ENCODE measurements at regions not wholly inside any gene's neighbourhood (a gene's known extent, or its start where the extent isn't known, plus 50 kb on each side); places are given as distances from the start of the nearest gene placed in this dataset.

GRCh38 chr2:226351711-226352110, 447.9 kb downstream of the IRS1 start:
- ChIA-PET CTCF (ENCODE audit: partially characterized antibody) (no interaction called here), POLR2A (ENCODE audit: partially characterized antibody) (no interaction called here)
- Histone ChIP-seq H3K27ac (ENCODE audit: low read depth, low read length) (no peak overlapping the region), H3K27me3 (ENCODE audit: insufficient read depth, low read length) (no peaks in the 10 kb centered on the region), H3K4me1 (ENCODE audit: insufficient read depth, low read length) (no peaks in the 10 kb centered on the region), H3K4me3 (ENCODE audit: low read length in 2 of 2) (no peak overlapping the region), H3K9me3 (ENCODE audit: control insufficient read depth in 1 of 2, low read length in 2 of 2) (no peaks in the 10 kb centered on the region), H3K36me3 (ENCODE audit: insufficient read depth, low read length) (no peaks in the 10 kb centered on the region)
- H3K27ac Mint-ChIP-seq: no peak overlapping the region
- H3K36me3 Mint-ChIP-seq: no peaks in the 10 kb centered on the region
- no peak for DNase-seq
- H3K4me3 Mint-ChIP-seq: no peak overlapping the region
- intact Hi-C loops (cut with micrococcal nuclease): no loop called here
- no peaks in the 10 kb centered on the region for H3K4me1 Mint-ChIP-seq
- peaks cover 2 to 3% of the 10 kb centered on the region in 2 donors for H3K27me3 Mint-ChIP-seq
- peaks cover 0 to 2% (median 0%) of the 10 kb centered on the region in 8 donors for H3K9me3 Mint-ChIP-seq

- Mint-ChIP-seq H3K27me3 (peaks cover 0 to 1% of the 10 kb centered on the region in 2 donors), H3K4me3 (no peak overlapping the region), H3K4me1 (no peaks in the 10 kb centered on the region), H3K27ac (no peak overlapping the region), H3K36me3 (no peaks in the 10 kb centered on the region), H3K9me3 (no peaks in the 10 kb centered on the region)
- Histone ChIP-seq H3K36me3 (ENCODE audit: insufficient read depth, low read length) (no peaks in the 10 kb centered on the region), H3K27ac (ENCODE audit: low read depth, low read length) (no peak overlapping the region), H3K4me3 (ENCODE audit: low read length in 2 of 2) (no peak overlapping the region), H3K4me1 (ENCODE audit: insufficient read depth, low read length) (no peaks in the 10 kb centered on the region), H3K9me3 (ENCODE audit: control insufficient read depth in 1 of 2, low read length in 2 of 2) (no peaks in the 10 kb centered on the region), H3K27me3 (ENCODE audit: insufficient read depth, low read length) (no peaks in the 10 kb centered on the region)
- ChIA-PET POLR2A (ENCODE audit: partially characterized antibody) (no interaction called here), CTCF (ENCODE audit: partially characterized antibody) (no interaction called here)
- no peak for DNase-seq
- intact Hi-C loops (cut with micrococcal nuclease): no loop called here
These were observed 460.0 kb downstream of the IRS1 start for GRCh38 chr2:226339616-226340015.

GRCh38 chr2:226338825-226339224, 460.8 kb downstream of the IRS1 start:
- Mint-ChIP-seq H3K27ac (peak overlapping the region in 1 of 7 donors; percentile 44), H3K4me1 (no peaks in the 10 kb centered on the region), H3K4me3 (no peak overlapping the region), H3K9me3 (no peaks in the 10 kb centered on the region), H3K36me3 (no peaks in the 10 kb centered on the region), H3K27me3 (peaks cover 0 to 1% of the 10 kb centered on the region in 2 donors)
- no peak overlapping the region for H3K4me3 ChIP-seq (ENCODE audit: low read length in 2 of 2)
- no peaks in the 10 kb centered on the region for H3K27me3 ChIP-seq (ENCODE audit: insufficient read depth, low read length)
- H3K4me1 ChIP-seq (ENCODE audit: insufficient read depth, low read length): no peaks in the 10 kb centered on the region
- no peak overlapping the region for H3K27ac ChIP-seq (ENCODE audit: low read depth, low read length)
- intact Hi-C loops (cut with micrococcal nuclease): no loop called here
- POLR2A ChIA-PET (ENCODE audit: partially characterized antibody): no interaction called here
- H3K36me3 ChIP-seq (ENCODE audit: insufficient read depth, low read length): no peaks in the 10 kb centered on the region
- no peaks in the 10 kb centered on the region for H3K9me3 ChIP-seq (ENCODE audit: control insufficient read depth in 1 of 2, low read length in 2 of 2)
- no peak for DNase-seq
- CTCF ChIA-PET (ENCODE audit: partially characterized antibody): no interaction called here

DNA sequence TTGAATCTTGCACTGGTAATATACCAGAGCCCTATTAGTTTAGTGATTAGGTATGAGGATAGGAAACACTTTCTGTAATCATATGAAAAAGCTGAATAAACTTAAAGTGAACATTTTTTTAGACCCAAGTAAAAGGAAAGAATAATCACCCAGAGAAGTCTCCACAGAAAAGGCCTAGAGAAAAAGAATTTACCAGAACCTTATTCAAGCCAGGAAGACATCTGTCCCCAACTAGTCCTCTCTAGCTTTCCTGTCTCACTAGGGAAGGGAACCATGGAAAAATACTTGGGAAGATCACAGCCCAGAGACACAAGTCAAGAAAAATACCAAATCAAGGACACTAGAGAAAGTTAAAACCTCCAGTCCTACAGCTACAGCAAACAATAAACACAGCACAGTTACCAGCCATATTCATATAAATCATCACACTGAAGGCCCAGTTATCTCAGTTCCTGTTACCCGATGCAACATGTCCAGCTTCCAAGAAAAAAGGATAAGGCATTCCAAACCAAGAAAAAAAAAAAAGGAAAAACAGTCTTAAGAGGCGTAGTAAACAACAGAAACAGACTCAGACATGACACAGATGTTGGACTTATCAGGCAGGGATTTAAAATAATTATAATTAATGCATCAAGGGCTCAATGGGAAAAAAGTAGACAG, 461.5 kb downstream of the IRS1 start:
- no peak overlapping the region for H3K4me3 ChIP-seq (ENCODE audit: low read length in 2 of 2)
- CTCF ChIA-PET (ENCODE audit: partially characterized antibody): no interaction called here
- H3K27ac ChIP-seq (ENCODE audit: low read depth, low read length): no peak overlapping the region
- Mint-ChIP-seq H3K9me3 (no peaks in the 10 kb centered on the region), H3K27me3 (peaks cover 0 to 1% of the 10 kb centered on the region in 2 donors), H3K27ac (no peak overlapping the region), H3K4me1 (no peaks in the 10 kb centered on the region), H3K36me3 (no peaks in the 10 kb centered on the region), H3K4me3 (no peak overlapping the region)
- no peaks in the 10 kb centered on the region for H3K9me3 ChIP-seq (ENCODE audit: control insufficient read depth in 1 of 2, low read length in 2 of 2)
- intact Hi-C loops (cut with micrococcal nuclease): no loop called here
- no peaks in the 10 kb centered on the region for H3K4me1 ChIP-seq (ENCODE audit: insufficient read depth, low read length)
- no peaks in the 10 kb centered on the region for H3K36me3 ChIP-seq (ENCODE audit: insufficient read depth, low read length)
- H3K27me3 ChIP-seq (ENCODE audit: insufficient read depth, low read length): no peaks in the 10 kb centered on the region
- no peak for DNase-seq
- POLR2A ChIA-PET (ENCODE audit: partially characterized antibody): no interaction called here

DNA sequence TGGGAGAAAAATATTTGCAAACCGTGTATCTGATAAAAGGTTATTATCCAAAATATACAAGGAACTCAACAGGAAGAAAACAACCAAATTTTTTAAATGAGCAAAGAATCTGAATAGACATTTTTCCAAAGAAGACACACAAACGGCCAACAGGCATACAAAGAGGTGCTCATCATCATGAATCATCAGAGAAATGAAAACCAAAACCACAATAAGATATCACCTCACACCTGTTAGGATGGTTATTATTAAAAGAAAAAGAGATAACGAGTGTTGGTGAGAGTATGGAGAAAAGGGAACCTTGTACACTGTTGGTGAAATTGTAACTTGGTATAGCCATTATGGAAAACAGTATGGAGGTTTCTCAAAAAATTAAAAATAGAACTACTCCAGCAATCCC, 463.3 kb downstream of the IRS1 start:
- H3K27ac ChIP-seq (ENCODE audit: low read depth, low read length): no peak overlapping the region
- peaks cover 0 to 1% of the 10 kb centered on the region in 2 donors for H3K27me3 Mint-ChIP-seq
- POLR2A ChIA-PET (ENCODE audit: partially characterized antibody): no interaction called here
- no peaks in the 10 kb centered on the region for H3K36me3 Mint-ChIP-seq
- H3K4me1 Mint-ChIP-seq: peaks cover 0 to 1% (median 0%) of the 10 kb centered on the region in 4 donors
- no peak overlapping the region for H3K4me3 Mint-ChIP-seq
- no peaks in the 10 kb centered on the region for H3K27me3 ChIP-seq (ENCODE audit: insufficient read depth, low read length)
- H3K4me3 ChIP-seq (ENCODE audit: low read length in 2 of 2): no peak overlapping the region
- no peaks in the 10 kb centered on the region for H3K9me3 ChIP-seq (ENCODE audit: control insufficient read depth in 1 of 2, low read length in 2 of 2)
- intact Hi-C loops (cut with micrococcal nuclease): no loop called here
- H3K27ac Mint-ChIP-seq: no peak overlapping the region
- H3K9me3 Mint-ChIP-seq: peaks cover 0 to 1% (median 0%) of the 10 kb centered on the region in 8 donors
- CTCF ChIA-PET (ENCODE audit: partially characterized antibody): no interaction called here
- no peaks in the 10 kb centered on the region for H3K36me3 ChIP-seq (ENCODE audit: insufficient read depth, low read length)
- no peaks in the 10 kb centered on the region for H3K4me1 ChIP-seq (ENCODE audit: insufficient read depth, low read length)
- no peak for DNase-seq

- no peak overlapping the region for H3K27ac ChIP-seq (ENCODE audit: low read depth, low read length)
- peaks cover 0 to 1% (median 0%) of the 10 kb centered on the region in 4 donors for H3K4me1 Mint-ChIP-seq
- CTCF ChIA-PET (ENCODE audit: partially characterized antibody): no interaction called here
- peaks cover 0 to 1% (median 0%) of the 10 kb centered on the region in 8 donors for H3K9me3 Mint-ChIP-seq
- POLR2A ChIA-PET (ENCODE audit: partially characterized antibody): no interaction called here
- no peaks in the 10 kb centered on the region for H3K9me3 ChIP-seq (ENCODE audit: control insufficient read depth in 1 of 2, low read length in 2 of 2)
- H3K4me1 ChIP-seq (ENCODE audit: insufficient read depth, low read length): no peaks in the 10 kb centered on the region
- H3K36me3 Mint-ChIP-seq: no peaks in the 10 kb centered on the region
- peaks cover 0 to 1% of the 10 kb centered on the region in 2 donors for H3K27me3 Mint-ChIP-seq
- peak overlapping the region in 1 of 7 donors; percentile 73 for H3K27ac Mint-ChIP-seq
- no peak for DNase-seq
- no peak overlapping the region for H3K4me3 Mint-ChIP-seq
- H3K27me3 ChIP-seq (ENCODE audit: insufficient read depth, low read length): no peaks in the 10 kb centered on the region
- H3K4me3 ChIP-seq (ENCODE audit: low read length in 2 of 2): no peak overlapping the region
- no peaks in the 10 kb centered on the region for H3K36me3 ChIP-seq (ENCODE audit: insufficient read depth, low read length)
- intact Hi-C loops (cut with micrococcal nuclease): no loop called here
These were observed 464.5 kb downstream of the IRS1 start for GRCh38 chr2:226334981-226335720.

- intact Hi-C loops (cut with micrococcal nuclease): no loop called here
- DNase-seq: no peak
- H3K27ac Mint-ChIP-seq: no peak overlapping the region
- Histone ChIP-seq H3K27me3 (ENCODE audit: insufficient read depth, low read length) (no peaks in the 10 kb centered on the region), H3K4me1 (ENCODE audit: insufficient read depth, low read length) (no peaks in the 10 kb centered on the region), H3K27ac (ENCODE audit: low read depth, low read length) (no peak overlapping the region), H3K36me3 (ENCODE audit: insufficient read depth, low read length) (no peaks in the 10 kb centered on the region), H3K9me3 (ENCODE audit: control insufficient read depth in 1 of 2, low read length in 2 of 2) (no peaks in the 10 kb centered on the region), H3K4me3 (ENCODE audit: low read length in 2 of 2) (no peak overlapping the region)
- peaks cover 0 to 1% (median 0%) of the 10 kb centered on the region in 8 donors for H3K9me3 Mint-ChIP-seq
- ChIA-PET CTCF (ENCODE audit: partially characterized antibody) (no interaction called here), POLR2A (ENCODE audit: partially characterized antibody) (no interaction called here)
- H3K4me1 Mint-ChIP-seq: peaks cover 0 to 1% (median 0%) of the 10 kb centered on the region in 4 donors
- no peak overlapping the region for H3K4me3 Mint-ChIP-seq
- no peaks in the 10 kb centered on the region for H3K36me3 Mint-ChIP-seq
- no peaks in the 10 kb centered on the region for H3K27me3 Mint-ChIP-seq
These were observed 466.2 kb downstream of the IRS1 start for GRCh38 chr2:226333388-226333787.
